PC-3 (cell line): ENCODE measurements at regions not wholly inside any gene's neighbourhood (a gene's known extent, or its start where the extent isn't known, plus 50 kb on each side); places are given as distances from the start of the nearest gene placed in this dataset.

Experiments used
- ATAC-seq: fragments of 200-7000 bp; cut with Tn5 transposase; 2 replicates; pipeline ENCODE4 v1.9.1; 2020; ENCODE audit warnings: mild to moderate bottlenecking, moderate library complexity
- BruUV-seq: library from RNA; stranded (reverse); fragments of 400-500 nt; replicated peaks from 2 replicates; lab custom pipeline; 2021; lab: Mats Ljungman, UMichigan
- CTCF ChIA-PET: fragments of 300-600 bp; sonication (Branson Sonifier 250); formaldehyde crosslinking; loops from one replicate; lab custom pipeline; 2022; ENCODE audit warnings: antibody characterized with exemption; lab: Charles Lee
- POLR2A ChIA-PET: fragments of 300-600 bp; sonication (Branson Sonifier 250); formaldehyde crosslinking; loops from one replicate; lab custom pipeline; 2022; ENCODE audit warnings: antibody characterized with exemption; ENCODE audit not compliant: unreplicated experiment; lab: Charles Lee
- DNase-seq: peaks from one replicate; pipeline ENCODE4 v3.0.0-alpha.2; 2015
- H2AFZ ChIP-seq: fragments of 300-600 bp; sonication (generic); 2 replicates; pipeline ENCODE4 v1.6.0; 2016; ENCODE audit warnings: antibody characterized with exemption, low read length
- H3F3A ChIP-seq: fragments of 300-600 bp; sonication (generic); one replicate; pipeline ENCODE4 v1.6.0; 2017; ENCODE audit warnings: antibody characterized with exemption, low read length, control low read depth, mild to moderate bottlenecking; ENCODE audit not compliant: unreplicated experiment
- H3K27ac ChIP-seq: fragments of 300-600 bp; sonication (generic); 2 replicates; pipeline ENCODE4 v1.5.1; 2016; ENCODE audit warnings: mild to moderate bottlenecking, low read length
- H3K27me3 ChIP-seq: fragments of 300-600 bp; sonication (generic); 2 replicates; pipeline ENCODE4 v1.6.1; 2016; ENCODE audit warnings: low read length, mixed read lengths
- H3K36me3 ChIP-seq: fragments of 300-600 bp; sonication (generic); 2 replicates; pipeline ENCODE4 v1.6.1; 2016; ENCODE audit warnings: low read depth, mixed run types, low read length, mixed read lengths
- H3K4me1 ChIP-seq: fragments of 300-600 bp; sonication (generic); 2 replicates; pipeline ENCODE4 v1.5.1; 2016; ENCODE audit warnings: low read length; ENCODE audit not compliant: insufficient read depth
- H3K4me2 ChIP-seq: fragments of 300-600 bp; sonication (generic); 2 replicates; pipeline ENCODE4 v1.6.0; 2016; ENCODE audit warnings: low read length
- H3K4me3 ChIP-seq: fragments of 300-600 bp; sonication (generic); 2 replicates; pipeline ENCODE4 v1.5.1; 2016; ENCODE audit warnings: mild to moderate bottlenecking, low read length, mixed read lengths
- H3K79me2 ChIP-seq: fragments of 300-600 bp; sonication (generic); 2 replicates; pipeline ENCODE4 v1.6.1; 2017; ENCODE audit warnings: low read length, mixed read lengths
- H3K9ac ChIP-seq: fragments of 300-600 bp; sonication (generic); 2 replicates; pipeline ENCODE4 v1.6.0; 2016; ENCODE audit warnings: mild to moderate bottlenecking, low read length
- H3K9me2 ChIP-seq: fragments of 300-600 bp; sonication (generic); replicated peaks from 2 replicates; pipeline ENCODE4 v1.6.1; 2016; ENCODE audit warnings: mixed run types, low read length, mixed read lengths
- H3K9me3 ChIP-seq: fragments of 300-600 bp; sonication (generic); 2 replicates; pipeline ENCODE4 v1.6.1; 2016; ENCODE audit warnings: low read length, mixed read lengths
- H4K20me1 ChIP-seq: fragments of 300-600 bp; sonication (generic); 2 replicates; pipeline ENCODE4 v1.6.1; 2016; ENCODE audit warnings: low read length, mixed read lengths
- CTCF ChIP-seq: fragments of 300-600 bp; sonication (generic); conservative IDR thresholded peaks from 2 replicates; pipeline ENCODE4 v1.5.1; 2017; ENCODE audit warnings: antibody characterized with exemption, low read depth, mild to moderate bottlenecking, low read length
- EZH2 ChIP-seq: fragments of 300-600 bp; sonication (generic); IDR thresholded peaks from one replicate; pipeline ENCODE4 v1.6.1; 2017; ENCODE audit warnings: antibody characterized with exemption, mild to moderate bottlenecking, low read length; ENCODE audit not compliant: unreplicated experiment
- EZH2phosphoT487 ChIP-seq: fragments of 300-600 bp; sonication (generic); IDR thresholded peaks from 2 replicates; pipeline ENCODE4 v1.6.1; 2018; ENCODE audit warnings: mild to moderate bottlenecking, antibody characterized with exemption, low read length, borderline replicate concordance
- intact Hi-C: fragments of 100-400 bp; cut with micrococcal nuclease; formaldehyde crosslinking; loops from 2 replicates; pipeline ENCODE4 v1.9.0; 2023

DNA sequence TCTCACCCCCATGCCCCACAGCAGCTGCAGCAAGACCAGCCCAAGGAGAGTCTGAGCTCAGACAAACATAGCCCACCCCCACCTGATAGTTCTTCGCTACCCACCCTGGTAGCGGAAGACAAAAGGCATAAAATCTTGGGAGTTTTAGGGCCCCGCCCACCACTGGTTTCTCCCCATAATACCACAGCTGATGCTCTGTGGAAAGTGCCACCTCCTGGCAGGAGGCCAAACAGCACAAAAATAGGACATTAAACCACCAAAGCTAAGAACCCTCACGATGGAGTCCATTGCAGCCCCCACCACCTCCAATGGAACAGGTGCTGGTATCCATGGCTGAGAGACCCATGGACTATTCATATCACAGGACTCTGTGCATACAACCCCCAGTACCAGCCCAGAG lies 226.7 kb downstream of the SNCA start:
- Histone ChIP-seq H3K9me2 (no peaks in the 10 kb centered on the region), H3K79me2 (no peaks in the 10 kb centered on the region), H3K9me3 (no peaks in the 10 kb centered on the region), H3K36me3 (no peaks in the 10 kb centered on the region), H3K9ac (no peak overlapping the region), H3F3A (no peaks in the 10 kb centered on the region), H3K27ac (no peak overlapping the region), H3K4me2 (no peak overlapping the region), H3K4me3 (no peak overlapping the region), H4K20me1 (no peaks in the 10 kb centered on the region), H3K27me3 (peaks cover 10% of the 10 kb centered on the region; the same call in 1 of the 2 replicates), H3K4me1 (no peaks in the 10 kb centered on the region), H2AFZ (no peak overlapping the region)
- no peak for DNase-seq
- no peak for ATAC-seq
- intact Hi-C loops, result no loop called here
- CTCF ChIA-PET, result no interaction called here
- TF ChIP-seq CTCF (no peak), EZH2 (no peak), EZH2phosphoT487 (no peak)
- BruUV-seq, result no TSS peak
- POLR2A ChIA-PET, result no interaction called here

DNA sequence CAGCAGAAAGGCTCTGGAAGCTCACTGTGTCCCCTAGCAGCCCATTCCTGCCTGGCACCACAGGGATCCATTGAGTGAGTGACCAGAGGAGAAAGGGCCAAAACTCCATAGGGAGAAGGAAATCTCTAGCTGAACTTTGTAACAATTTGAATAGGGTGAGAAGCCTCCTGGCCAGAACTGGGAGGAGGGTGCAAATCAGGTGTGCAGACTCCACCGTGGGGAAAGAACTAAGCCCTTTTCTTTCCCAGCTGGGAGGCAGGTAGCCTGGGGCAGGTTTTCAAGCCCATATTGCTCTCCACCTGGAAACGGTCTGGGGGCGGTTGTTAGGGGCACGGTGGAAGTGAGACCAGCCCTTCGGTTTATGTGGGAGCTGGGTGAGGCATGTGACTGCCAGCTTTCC lies 227.2 kb downstream of the SNCA start:
- no peaks in the 10 kb centered on the region for H3K79me2 ChIP-seq
- H3K36me3 ChIP-seq, result no peaks in the 10 kb centered on the region
- no peaks in the 10 kb centered on the region for H3F3A ChIP-seq
- H2AFZ ChIP-seq, result no peak overlapping the region
- H3K4me3 ChIP-seq, result no peak overlapping the region
- no peak overlapping the region for H3K27ac ChIP-seq
- ATAC-seq (no peak), DNase-seq (no peak)
- intact Hi-C loops, result no loop called here
- no TSS peak for BruUV-seq
- CTCF ChIA-PET, result no interaction called here
- no peaks in the 10 kb centered on the region for H3K4me1 ChIP-seq
- H3K9ac ChIP-seq, result no peak overlapping the region
- no peaks in the 10 kb centered on the region for H3K9me3 ChIP-seq
- POLR2A ChIA-PET, result interaction anchor here (0.6 kb wide), 1 partner anchor 304 kb away, joined by 4 read pairs; no protein-coding TSS in a partner anchor
- H3K9me2 ChIP-seq, result no peaks in the 10 kb centered on the region
- TF ChIP-seq EZH2 (no peak), CTCF (no peak), EZH2phosphoT487 (no peak)
- H3K27me3 ChIP-seq, result peaks cover 8% of the 10 kb centered on the region; the same call in 1 of the 2 replicates
- no peak overlapping the region for H3K4me2 ChIP-seq
- H4K20me1 ChIP-seq, result no peaks in the 10 kb centered on the region

DNA sequence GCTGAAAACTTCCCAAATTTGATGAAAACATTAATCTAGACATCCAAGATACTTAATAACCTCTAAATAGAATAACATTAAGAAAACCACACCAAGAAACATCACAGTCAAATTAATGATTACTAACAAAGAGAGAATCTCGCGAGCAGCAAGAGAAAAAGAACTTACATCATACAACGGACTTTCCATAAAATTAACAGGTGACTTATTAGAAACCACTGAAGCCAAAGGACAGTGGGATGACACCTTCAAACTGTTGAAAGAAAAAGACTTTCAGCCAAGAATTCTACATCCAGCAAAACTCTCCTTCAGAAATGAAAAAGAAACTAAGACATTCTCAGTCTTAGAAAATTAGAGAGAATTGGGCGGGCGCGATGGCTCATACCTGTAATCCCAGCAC lies 232.0 kb downstream of the SNCA start:
- Histone ChIP-seq H3K4me1 (no peaks in the 10 kb centered on the region), H3K79me2 (no peaks in the 10 kb centered on the region), H3K4me3 (no peak overlapping the region), H2AFZ (no peak overlapping the region), H3K27me3 (peaks cover 25% of the 10 kb centered on the region), H3K9ac (no peak overlapping the region), H3K9me3 (no peaks in the 10 kb centered on the region), H3K4me2 (no peak overlapping the region), H4K20me1 (no peaks in the 10 kb centered on the region), H3K9me2 (no peaks in the 10 kb centered on the region), H3K36me3 (no peaks in the 10 kb centered on the region), H3K27ac (no peak overlapping the region), H3F3A (no peaks in the 10 kb centered on the region)
- no peak for DNase-seq
- ChIA-PET CTCF (no interaction called here), POLR2A (no interaction called here)
- no peak for TF ChIP-seq CTCF
- TF ChIP-seq EZH2, result no peak
- TF ChIP-seq EZH2phosphoT487, result no peak
- BruUV-seq, result no TSS peak
- ATAC-seq, result no peak
- intact Hi-C loops, result no loop called here
